GM10266 (cell line): ENCODE measurements at regions not wholly inside any gene's neighbourhood (a gene's known extent, or its start where the extent isn't known, plus 50 kb on each side); places are given as distances from the start of the nearest gene placed in this dataset.

Experiments used
- DNase-seq: peaks from one replicate; pipeline ENCODE4 v3.0.0; 2012; ENCODE audit errors: extremely low spot score
- TF ChIP-seq, protein P1 (sequence below): IDR thresholded peaks from 2 replicates; pipeline ENCODE4 v1.5.1; 2012; ENCODE audit warnings: mild to moderate bottlenecking, low read depth; ENCODE audit not compliant: control insufficient read depth, insufficient read depth; ENCODE audit errors: missing control alignments

DNA sequence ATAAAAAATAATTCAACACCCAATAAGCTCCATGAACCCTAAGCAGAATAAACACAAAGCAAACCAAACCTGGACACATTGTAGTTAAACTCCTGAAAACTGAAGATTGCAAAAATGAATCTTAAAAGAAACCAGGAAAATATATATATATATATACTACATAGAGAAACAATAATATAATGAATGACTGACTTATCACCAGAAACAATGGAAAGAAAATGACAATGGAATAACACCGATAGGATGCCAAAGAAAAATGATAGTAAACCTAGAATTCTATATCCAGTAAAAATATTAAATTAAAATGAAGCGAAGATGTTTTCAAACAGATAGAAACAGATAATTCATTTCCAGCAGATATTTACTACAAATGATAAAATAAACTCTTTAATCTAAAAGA is 346.9 kb downstream of the IRS1 start:
- DNase-seq: no peak
- TF ChIP-seq, protein P1, sequence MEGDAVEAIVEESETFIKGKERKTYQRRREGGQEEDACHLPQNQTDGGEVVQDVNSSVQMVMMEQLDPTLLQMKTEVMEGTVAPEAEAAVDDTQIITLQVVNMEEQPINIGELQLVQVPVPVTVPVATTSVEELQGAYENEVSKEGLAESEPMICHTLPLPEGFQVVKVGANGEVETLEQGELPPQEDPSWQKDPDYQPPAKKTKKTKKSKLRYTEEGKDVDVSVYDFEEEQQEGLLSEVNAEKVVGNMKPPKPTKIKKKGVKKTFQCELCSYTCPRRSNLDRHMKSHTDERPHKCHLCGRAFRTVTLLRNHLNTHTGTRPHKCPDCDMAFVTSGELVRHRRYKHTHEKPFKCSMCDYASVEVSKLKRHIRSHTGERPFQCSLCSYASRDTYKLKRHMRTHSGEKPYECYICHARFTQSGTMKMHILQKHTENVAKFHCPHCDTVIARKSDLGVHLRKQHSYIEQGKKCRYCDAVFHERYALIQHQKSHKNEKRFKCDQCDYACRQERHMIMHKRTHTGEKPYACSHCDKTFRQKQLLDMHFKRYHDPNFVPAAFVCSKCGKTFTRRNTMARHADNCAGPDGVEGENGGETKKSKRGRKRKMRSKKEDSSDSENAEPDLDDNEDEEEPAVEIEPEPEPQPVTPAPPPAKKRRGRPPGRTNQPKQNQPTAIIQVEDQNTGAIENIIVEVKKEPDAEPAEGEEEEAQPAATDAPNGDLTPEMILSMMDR: no peak

- no peak for DNase-seq
- TF ChIP-seq, protein P1: no peak
Observed at GRCh38 chr2:226451486-226451885, 348.1 kb downstream of the IRS1 start.

GRCh38 chr2:226450141-226450540 is 349.5 kb downstream of the IRS1 start:
- no peak for DNase-seq
- TF ChIP-seq, protein P1: no peak

DNA sequence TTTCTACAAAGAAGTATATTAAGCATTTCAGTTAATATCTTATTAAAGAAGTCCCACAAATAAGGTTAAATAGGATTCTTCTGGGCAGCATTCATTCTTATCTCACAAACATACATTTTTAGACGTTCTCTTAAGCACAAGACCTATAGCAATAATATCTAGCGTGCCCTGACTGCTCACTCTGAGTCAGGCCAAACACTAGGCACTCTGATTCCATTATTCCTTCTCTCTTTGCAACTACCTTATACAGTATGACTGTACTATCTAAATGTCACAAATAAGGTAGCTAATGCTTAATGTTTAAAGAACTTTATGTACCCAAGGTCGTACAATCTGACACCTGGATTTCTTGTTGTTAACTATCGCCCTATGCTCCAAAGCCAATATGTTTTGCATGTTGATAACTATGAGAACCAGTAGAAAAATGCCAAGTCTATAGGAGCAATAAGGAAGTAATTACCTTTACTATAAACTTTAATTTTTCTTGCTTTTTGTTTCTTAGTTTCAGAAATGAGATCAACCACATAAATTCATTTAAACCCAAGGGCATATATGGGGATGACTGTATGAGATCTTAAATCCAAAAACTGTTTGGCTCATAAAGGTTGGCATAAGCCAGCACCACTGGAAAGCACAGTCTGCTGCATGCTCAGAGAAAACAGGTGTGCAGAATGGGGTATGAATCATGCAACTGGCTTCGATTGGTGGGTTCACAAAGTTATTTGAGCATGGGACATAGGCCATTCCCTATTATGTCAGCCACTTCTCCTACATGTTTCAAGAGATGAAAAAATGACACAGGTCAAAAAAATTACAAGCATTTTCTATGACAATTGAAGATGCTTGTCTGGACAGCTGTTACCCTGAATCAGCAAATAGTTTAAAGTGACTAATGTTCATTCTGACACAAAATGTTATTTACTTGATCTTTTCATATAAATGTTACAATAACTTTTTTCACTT is 352.0 kb downstream of the IRS1 start:
- DNase-seq: no peak
- TF ChIP-seq, protein P1: no peak

GRCh38 chr2:226446406-226447001 is 353.1 kb downstream of the IRS1 start:
- TF ChIP-seq, protein P1: no peak
- DNase-seq: no peak

GRCh38 chr2:226445216-226445861 is 354.3 kb downstream of the IRS1 start:
- DNase-seq: no peak
- TF ChIP-seq, protein P1: no peak
